Adrenal gland (tissue), 9 donors: ENCODE measurements at regions not wholly inside any gene's neighbourhood (a gene's known extent, or its start where the extent isn't known, plus 50 kb on each side); places are given as distances from the start of the nearest gene placed in this dataset.
"Not testable (repeated sequence)": the region's sequence is repeated elsewhere in the genome, so short reads cannot be mapped to it uniquely, and the experiment has no call there.

Experiments used
- DNase-seq, 7 donors: peaks; one replicate each; pipeline ENCODE4 v3.0.0-alpha.2; 2019 to 2020
- H3K27ac ChIP-seq, 5 donors: fragments of 200-600 bp; sonication (generic) in 4 of 5; 1 replicate in 3 of 5; 2 replicates in 2 of 5; pipeline versions ENCODE4 v1.5.1 to v1.8.0; 2016 to 2020; ENCODE audit warnings: mild to moderate bottlenecking in 1 of 5
- H3K27me3 ChIP-seq: fragments of 200-600 bp; 2 replicates; pipeline ENCODE4 v1.8.0; 2021
- H3K36me3 ChIP-seq, 2 donors: fragments of 200-600 bp; replicated peaks in 1 of 2; 1 replicate in 1 of 2; 2 replicates in 1 of 2; pipeline versions ENCODE4 v1.5.1 to v1.8.0; 2018 to 2022
- H3K4me1 ChIP-seq, 2 donors: fragments of 200-600 bp; replicated peaks in 1 of 2; 1 replicate in 1 of 2; 2 replicates in 1 of 2; pipeline versions ENCODE4 v1.5.1 to v1.8.0; 2018 to 2021
- H3K4me3 ChIP-seq, 4 donors: fragments of 200-600 bp; sonication (generic) in 3 of 4; one replicate each; pipeline ENCODE4 v1.5.1; 2016 to 2018
- H3K9me3 ChIP-seq, 3 donors: fragments of 200-600 bp; sonication (generic) in 1 of 3; replicated peaks in 1 of 3; 1 replicate in 2 of 3; 2 replicates in 1 of 3; pipeline versions ENCODE4 v1.5.1 to v1.8.0; 2016 to 2021
- CTCF ChIP-seq, 6 experiments: fragments of 450-650 bp in 4 of 6; fragments of 200-600 bp in 2 of 6; sonication (generic) in 1 of 6; IDR thresholded peaks; 1 replicate in 5 of 6; 2 replicates in 1 of 6; pipeline versions ENCODE4 v1.5.1 to v1.8.0; 2016 to 2021; ENCODE audit warnings: antibody characterized with exemption in 6 of 6, mild to moderate bottlenecking in 2 of 6, moderate library complexity in 1 of 6
- POLR2A ChIP-seq, 2 donors: fragments of 450-650 bp; IDR thresholded peaks; one replicate each; pipeline ENCODE4 v1.6.1; 2017; ENCODE audit warnings: antibody characterized with exemption in 2 of 2, mild to moderate bottlenecking in 2 of 2, moderate library complexity in 1 of 2
- WGBS, 4 donors: extraction: QIAGEN DNeasy Blood & Tissue Kit in 2 of 4; methylation state at CpG; one replicate each; pipeline versions ENCODE4 v1.1.5 to v1.1.7; 2013 to 2017; 5-methylcytosine and 5-hydroxymethylcytosine counted together
- intact Hi-C, 2 donors: fragments of 100-400 bp; cut with DNase I; formaldehyde crosslinking; loops; one replicate each; pipeline versions ENCODE4 v1.14.1 to v1.15.0; 2022 to 2023
- donor health status: healthy with polysubstance abuse.
- donor health status: Bipolar disorder and iron deficiency.
- donor health status: DM: yes; HTN: yes; CAD: no.
- donor health status: DM: no; HTN: no; CAD: no.
- donor health status: DM: no; HTN: no; CAD: no.

GRCh38 chr1:219710529-219711194 lies 97.8 kb upstream of the ZC3H11B start:
- no peaks in the 10 kb centered on the region for H3K36me3 ChIP-seq
- intact Hi-C loops, result no loop called here

GRCh38 chr1:219708919-219709543 lies 96.1 kb upstream of the ZC3H11B start:
- WGBS, 4 donors, result 71 to 80% (median 72%) methylated on average over 6 of the region's 6 CpGs
- intact Hi-C loops, result no loop called here
- H3K27ac ChIP-seq, result no peak overlapping the region

More at GRCh38 chr1:219710529-219711194, 97.8 kb upstream of the ZC3H11B start:
- no peaks in the 10 kb centered on the region for H3K27me3 ChIP-seq
- H3K4me1 ChIP-seq, result no peaks in the 10 kb centered on the region
- no peak overlapping the region for H3K4me3 ChIP-seq
- 88 to 96% (median 89%) methylated on average over 6 of the region's 6 CpGs for WGBS, 4 donors
- H3K27ac ChIP-seq, result no peak overlapping the region
- no peak for DNase-seq
- no peaks in the 10 kb centered on the region for H3K9me3 ChIP-seq
- TF ChIP-seq CTCF (IDR thresholded peaks at IDR 0.05), result no peak
- no peak for TF ChIP-seq POLR2A (IDR thresholded peaks at IDR 0.05)

GRCh38 chr1:219707885-219708284 lies 95.0 kb upstream of the ZC3H11B start:
- H3K36me3 ChIP-seq, DNase-seq, H3K27me3 ChIP-seq, H3K4me3 ChIP-seq, H3K9me3 ChIP-seq, intact Hi-C loops, H3K4me1 ChIP-seq, H3K27ac ChIP-seq: not testable (repeated sequence)
- 89 to 97% (median 92%) methylated on average over 1 of the region's 1 CpG for WGBS, 4 donors

More at GRCh38 chr1:219708919-219709543, 96.1 kb upstream of the ZC3H11B start:
- no peak for TF ChIP-seq CTCF (IDR thresholded peaks at IDR 0.05)
- Histone ChIP-seq H3K9me3 (no peaks in the 10 kb centered on the region), H3K27me3 (no peaks in the 10 kb centered on the region), H3K4me1 (no peaks in the 10 kb centered on the region), H3K36me3 (no peaks in the 10 kb centered on the region), H3K4me3 (no peak overlapping the region)
- DNase-seq, result no peak

- 71 to 79% (median 72%) methylated on average over 3 of the region's 3 CpGs for WGBS, 4 donors
- H3K9me3 ChIP-seq, DNase-seq, H3K27me3 ChIP-seq, H3K4me1 ChIP-seq, H3K36me3 ChIP-seq, H3K4me3 ChIP-seq, intact Hi-C loops, H3K27ac ChIP-seq: not testable (repeated sequence)
Observed at GRCh38 chr1:219704331-219704730, 91.4 kb upstream of the ZC3H11B start.

- Histone ChIP-seq H3K9me3 (no peaks in the 10 kb centered on the region), H3K27ac (no peak overlapping the region), H3K36me3 (no peaks in the 10 kb centered on the region), H3K27me3 (no peaks in the 10 kb centered on the region), H3K4me3 (no peak overlapping the region), H3K4me1 (no peaks in the 10 kb centered on the region)
- intact Hi-C loops, result no loop called here
- DNase-seq, result no peak
- TF ChIP-seq POLR2A (IDR thresholded peaks at IDR 0.05) (no peak), CTCF (IDR thresholded peaks at IDR 0.05) (no peak)
- 89 to 97% (median 94%) methylated on average over 3 of the region's 3 CpGs for WGBS, 4 donors
Observed at GRCh38 chr1:219703368-219703639, 90.4 kb upstream of the ZC3H11B start.
